ENCODE measurements at regions not wholly inside any gene's neighbourhood (a gene's known extent, or its start where the extent isn't known, plus 50 kb on each side); places are given as distances from the start of the nearest gene placed in this dataset.

DNA sequence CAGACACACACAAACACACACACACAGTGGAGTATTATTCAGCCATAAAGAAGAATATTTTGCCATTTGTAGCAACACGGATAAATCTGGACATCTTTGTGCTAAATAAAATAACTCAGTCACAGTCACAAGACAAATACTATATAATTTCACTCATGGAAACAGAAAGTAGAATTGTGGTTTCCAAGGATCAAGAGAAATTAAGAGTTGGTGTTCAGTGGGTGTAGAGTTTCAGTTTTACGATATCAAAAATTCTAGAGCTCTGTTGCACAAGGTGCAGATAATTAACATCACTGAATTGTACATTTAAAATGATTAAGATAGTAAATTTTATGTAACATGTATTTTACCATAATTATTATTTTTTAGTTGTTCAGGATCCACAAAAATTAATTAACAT lies 1235.0 kb downstream of the XPNPEP1 start:
- Histone ChIP-seq H3K27ac (ENCODE audit: insufficient read depth, low read length) (no peak overlapping the region), H2AFZ (ENCODE audit: low read length) (no peak overlapping the region), H4K20me1 (ENCODE audit: control insufficient read depth, extremely low read depth, insufficient read depth, low read length) (no peaks in the 10 kb centered on the region), H3K27me3 (ENCODE audit: control insufficient read depth, insufficient read depth, low read length) (no peaks in the 10 kb centered on the region), H3K36me3 (ENCODE audit: control insufficient read depth, insufficient read depth, low read length) (no peaks in the 10 kb centered on the region), H3K79me2 (ENCODE audit: control insufficient read depth, insufficient read depth, low read length) (no peaks in the 10 kb centered on the region), H3K4me1 (ENCODE audit: control insufficient read depth, extremely low read depth, insufficient read depth, low read length) (no peaks in the 10 kb centered on the region), H3K4me2 (ENCODE audit: extremely low read depth, insufficient read depth, low read length) (no peak overlapping the region), H3K4me3 (replicated peaks in 1 of 4; ENCODE audit: control extremely low read depth in 1 of 4, insufficient read depth in 1 of 4, low read depth in 3 of 4, low read length in 4 of 4) (no peak overlapping the region), H3K9me3 (ENCODE audit: control insufficient read depth, insufficient read depth, low read depth, low read length) (no peaks in the 10 kb centered on the region), H3K9ac (ENCODE audit: insufficient read depth, low read length) (no peak overlapping the region)
- TF ChIP-seq EZH2 (IDR thresholded peaks at IDR 0.05; ENCODE audit: low read length, missing control alignments) = no peak
- TF ChIP-seq, protein P1, sequence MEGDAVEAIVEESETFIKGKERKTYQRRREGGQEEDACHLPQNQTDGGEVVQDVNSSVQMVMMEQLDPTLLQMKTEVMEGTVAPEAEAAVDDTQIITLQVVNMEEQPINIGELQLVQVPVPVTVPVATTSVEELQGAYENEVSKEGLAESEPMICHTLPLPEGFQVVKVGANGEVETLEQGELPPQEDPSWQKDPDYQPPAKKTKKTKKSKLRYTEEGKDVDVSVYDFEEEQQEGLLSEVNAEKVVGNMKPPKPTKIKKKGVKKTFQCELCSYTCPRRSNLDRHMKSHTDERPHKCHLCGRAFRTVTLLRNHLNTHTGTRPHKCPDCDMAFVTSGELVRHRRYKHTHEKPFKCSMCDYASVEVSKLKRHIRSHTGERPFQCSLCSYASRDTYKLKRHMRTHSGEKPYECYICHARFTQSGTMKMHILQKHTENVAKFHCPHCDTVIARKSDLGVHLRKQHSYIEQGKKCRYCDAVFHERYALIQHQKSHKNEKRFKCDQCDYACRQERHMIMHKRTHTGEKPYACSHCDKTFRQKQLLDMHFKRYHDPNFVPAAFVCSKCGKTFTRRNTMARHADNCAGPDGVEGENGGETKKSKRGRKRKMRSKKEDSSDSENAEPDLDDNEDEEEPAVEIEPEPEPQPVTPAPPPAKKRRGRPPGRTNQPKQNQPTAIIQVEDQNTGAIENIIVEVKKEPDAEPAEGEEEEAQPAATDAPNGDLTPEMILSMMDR (conservative IDR thresholded peaks at IDR 0.05 in 1 of 2, IDR thresholded peaks at IDR 0.05 in 1 of 2; ENCODE audit: low read depth in 1 of 2, low read length in 2 of 2) = no peak
- DNase-seq (ENCODE audit: low read depth in 2 of 2) = no peak

DNA sequence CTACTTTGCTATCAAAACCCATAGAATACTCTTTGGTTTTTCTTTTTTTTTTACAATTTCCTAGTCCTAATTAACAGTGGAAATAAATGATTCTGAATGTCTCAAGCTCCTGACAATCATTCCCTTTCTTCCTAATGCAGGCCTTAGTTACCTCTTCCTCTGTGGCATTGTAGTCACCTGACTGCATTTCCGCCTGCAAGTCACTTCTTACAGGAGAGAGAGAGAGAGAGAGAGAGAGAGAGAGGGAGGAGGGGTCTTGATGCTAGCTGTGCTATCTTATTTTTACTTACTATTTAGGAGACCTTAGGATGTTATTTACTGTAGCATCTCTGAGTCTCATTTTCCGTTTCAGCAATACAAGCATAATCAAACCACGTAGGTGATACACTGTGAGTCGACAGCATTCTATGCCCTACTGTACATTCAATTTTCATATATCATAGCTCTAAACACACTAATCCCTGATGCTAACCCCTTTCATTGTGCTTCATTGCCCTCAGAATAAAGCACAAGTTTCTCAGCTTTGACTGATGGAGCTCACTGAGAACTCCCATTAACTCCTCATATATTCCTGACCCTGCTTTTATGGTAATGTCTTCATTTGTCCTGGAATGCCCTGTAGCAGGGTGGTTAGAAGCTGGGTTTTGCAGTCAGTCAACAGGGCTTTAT lies 1237.3 kb downstream of the XPNPEP1 start:
- TF ChIP-seq, protein P1 (conservative IDR thresholded peaks at IDR 0.05 in 1 of 2, IDR thresholded peaks at IDR 0.05 in 1 of 2; ENCODE audit: low read depth in 1 of 2, low read length in 2 of 2) = no peak
- TF ChIP-seq EZH2 (IDR thresholded peaks at IDR 0.05; ENCODE audit: low read length, missing control alignments) = no peak
- H3K4me1 ChIP-seq (ENCODE audit: control insufficient read depth, extremely low read depth, insufficient read depth, low read length) = no peaks in the 10 kb centered on the region
- H4K20me1 ChIP-seq (ENCODE audit: control insufficient read depth, extremely low read depth, insufficient read depth, low read length) = no peaks in the 10 kb centered on the region
- no peak overlapping the region for H3K4me3 ChIP-seq (replicated peaks in 1 of 4; ENCODE audit: control extremely low read depth in 1 of 4, insufficient read depth in 1 of 4, low read depth in 3 of 4, low read length in 4 of 4)
- H3K27me3 ChIP-seq (ENCODE audit: control insufficient read depth, insufficient read depth, low read length) = no peaks in the 10 kb centered on the region
- H3K9me3 ChIP-seq (ENCODE audit: control insufficient read depth, insufficient read depth, low read depth, low read length) = no peaks in the 10 kb centered on the region
- DNase-seq (ENCODE audit: low read depth in 2 of 2) = no peak
- H3K36me3 ChIP-seq (ENCODE audit: control insufficient read depth, insufficient read depth, low read length) = no peaks in the 10 kb centered on the region
- H3K27ac ChIP-seq (ENCODE audit: insufficient read depth, low read length) = no peak overlapping the region
- no peak overlapping the region for H2AFZ ChIP-seq (ENCODE audit: low read length)
- no peak overlapping the region for H3K9ac ChIP-seq (ENCODE audit: insufficient read depth, low read length)
- no peak overlapping the region for H3K4me2 ChIP-seq (ENCODE audit: extremely low read depth, insufficient read depth, low read length)
- H3K79me2 ChIP-seq (ENCODE audit: control insufficient read depth, insufficient read depth, low read length) = no peaks in the 10 kb centered on the region

DNA sequence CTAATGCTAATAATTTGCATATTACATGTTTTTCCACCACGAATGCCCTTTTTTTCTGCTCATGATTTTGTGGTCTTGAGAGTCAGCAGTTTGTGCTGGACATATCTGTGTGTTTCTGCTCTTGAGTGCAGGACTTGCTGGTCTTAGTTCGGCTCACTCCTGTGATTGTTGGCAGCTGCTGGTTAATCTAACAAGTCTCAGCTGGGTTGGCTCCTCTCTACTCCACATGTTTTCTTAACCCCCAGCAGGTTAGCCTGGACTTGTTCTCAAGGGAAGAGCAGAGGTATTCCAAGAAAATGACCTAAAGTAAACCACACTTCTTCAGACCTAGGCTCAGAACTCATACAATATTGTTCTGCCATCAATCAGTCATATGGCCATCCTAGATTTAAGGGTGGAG lies 1238.9 kb downstream of the XPNPEP1 start:
- H3K9ac ChIP-seq (ENCODE audit: insufficient read depth, low read length) = no peak overlapping the region
- no peaks in the 10 kb centered on the region for H3K36me3 ChIP-seq (ENCODE audit: control insufficient read depth, insufficient read depth, low read length)
- H3K4me2 ChIP-seq (ENCODE audit: extremely low read depth, insufficient read depth, low read length) = no peak overlapping the region
- H3K9me3 ChIP-seq (ENCODE audit: control insufficient read depth, insufficient read depth, low read depth, low read length) = no peaks in the 10 kb centered on the region
- no peak overlapping the region for H3K27ac ChIP-seq (ENCODE audit: insufficient read depth, low read length)
- no peak for TF ChIP-seq EZH2 (IDR thresholded peaks at IDR 0.05; ENCODE audit: low read length, missing control alignments)
- TF ChIP-seq, protein P1 (conservative IDR thresholded peaks at IDR 0.05 in 1 of 2, IDR thresholded peaks at IDR 0.05 in 1 of 2; ENCODE audit: low read depth in 1 of 2, low read length in 2 of 2) = no peak
- H4K20me1 ChIP-seq (ENCODE audit: control insufficient read depth, extremely low read depth, insufficient read depth, low read length) = no peaks in the 10 kb centered on the region
- no peak overlapping the region for H2AFZ ChIP-seq (ENCODE audit: low read length)
- DNase-seq (ENCODE audit: low read depth in 2 of 2) = peak in 1 of 2 donors; percentile 65
- H3K4me1 ChIP-seq (ENCODE audit: control insufficient read depth, extremely low read depth, insufficient read depth, low read length) = no peaks in the 10 kb centered on the region
- no peaks in the 10 kb centered on the region for H3K79me2 ChIP-seq (ENCODE audit: control insufficient read depth, insufficient read depth, low read length)
- H3K4me3 ChIP-seq (replicated peaks in 1 of 4; ENCODE audit: control extremely low read depth in 1 of 4, insufficient read depth in 1 of 4, low read depth in 3 of 4, low read length in 4 of 4) = no peak overlapping the region
- H3K27me3 ChIP-seq (ENCODE audit: control insufficient read depth, insufficient read depth, low read length) = no peaks in the 10 kb centered on the region

All from fibroblast of lung (primary cell).